SU-DHL-6 (cell line): ENCODE measurements at regions not wholly inside any gene's neighbourhood (a gene's known extent, or its start where the extent isn't known, plus 50 kb on each side); places are given as distances from the start of the nearest gene placed in this dataset.

Source experiments
- CTCF ChIP-seq: fragments of 200-600 bp; sonication (generic); IDR thresholded peaks from one replicate; pipeline ENCODE4 v1.5.1; 2017; ENCODE audit warnings: antibody characterized with exemption, mild to moderate bottlenecking, low read length, moderate library complexity; ENCODE audit not compliant: insufficient read depth, poor library complexity, severe bottlenecking
- EZH2phosphoT487 ChIP-seq: fragments of 200-600 bp; sonication (generic), shearing (Covaris generic); conservative IDR thresholded peaks from 2 replicates; pipeline ENCODE4 v1.6.1; 2018; ENCODE audit warnings: mild to moderate bottlenecking, antibody characterized with exemption, low read length, moderate library complexity, mixed read lengths

- TF ChIP-seq CTCF (no peak), EZH2phosphoT487 (no peak)
These were observed 65.8 kb downstream of the SALL1 start for GRCh38 chr16:51085271-51085670.
